HG02798 (cell line): ENCODE measurements at regions not wholly inside any gene's neighbourhood (a gene's known extent, or its start where the extent isn't known, plus 50 kb on each side); places are given as distances from the start of the nearest gene placed in this dataset.

Source experiments
- ATAC-seq: cut with Tn5 transposase; IDR thresholded peaks from one replicate; pipeline ENCODE4 v1.9.1; 2021; ENCODE audit warnings: mild to moderate bottlenecking; ENCODE audit not compliant: unreplicated experiment, poor library complexity

DNA sequence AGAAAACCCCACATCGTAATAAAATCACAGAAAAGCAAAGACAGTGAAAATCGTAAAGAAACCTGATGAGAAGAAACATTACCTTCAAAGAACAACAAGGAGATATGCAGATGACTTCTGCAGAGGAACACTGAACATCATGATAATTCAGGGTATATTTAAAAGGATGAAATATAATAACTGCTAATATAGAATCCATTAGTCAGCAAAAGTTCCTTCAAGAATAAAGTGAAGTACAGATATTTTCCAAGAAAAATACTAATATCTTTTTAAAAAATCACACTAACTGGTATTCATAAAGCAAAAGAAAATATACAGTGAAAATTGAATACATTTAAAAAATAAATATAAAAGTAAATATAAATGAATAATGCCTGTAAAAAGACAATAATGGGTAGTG, 176.3 kb upstream of the VEGFC start:
- ATAC-seq = no peak

DNA sequence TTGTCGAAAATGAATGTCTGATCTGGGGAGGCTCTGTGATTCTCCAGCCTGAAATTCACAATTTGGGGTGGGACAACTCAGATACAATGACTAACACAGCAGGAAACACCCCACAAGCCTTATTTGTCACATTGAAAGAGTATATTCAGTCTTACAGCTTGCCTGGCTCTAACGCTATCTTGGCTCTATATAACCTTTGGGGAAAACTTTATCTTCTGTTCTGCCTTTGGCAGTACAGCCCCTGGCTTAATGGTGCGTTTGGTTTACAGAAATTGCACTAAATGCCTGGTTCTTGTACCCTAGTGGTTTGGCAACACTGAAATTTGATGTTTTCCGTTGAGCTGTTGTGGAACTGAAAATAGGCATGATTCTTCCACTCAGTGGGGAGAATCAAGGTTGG, 178.1 kb upstream of the VEGFC start:
- no peak for ATAC-seq

DNA sequence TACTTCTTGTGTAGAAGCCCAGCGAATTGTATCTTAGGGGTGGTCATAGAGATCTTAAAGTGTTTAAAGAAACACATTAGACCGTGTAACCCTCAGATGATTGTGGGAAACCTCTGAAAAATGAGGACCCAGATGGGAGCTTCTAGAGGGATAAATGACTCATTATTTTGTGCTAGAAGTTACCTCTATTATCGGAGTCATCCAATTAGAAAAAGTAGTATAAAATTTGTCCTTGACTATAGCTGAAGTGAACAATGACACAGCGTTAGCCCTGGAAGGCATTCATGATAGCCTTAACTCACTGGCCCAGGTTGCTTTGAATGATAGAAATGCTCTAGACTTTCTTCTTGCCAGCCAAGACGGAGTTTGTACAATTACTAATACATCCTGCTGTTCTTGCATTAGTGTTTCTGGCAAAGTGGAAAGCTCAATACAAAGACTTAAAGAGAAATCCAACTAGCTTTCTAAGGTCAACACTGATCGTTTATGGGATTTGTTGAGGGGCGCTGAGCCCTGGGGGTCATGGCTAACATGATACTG, 178.9 kb upstream of the VEGFC start:
- ATAC-seq = no peak

DNA sequence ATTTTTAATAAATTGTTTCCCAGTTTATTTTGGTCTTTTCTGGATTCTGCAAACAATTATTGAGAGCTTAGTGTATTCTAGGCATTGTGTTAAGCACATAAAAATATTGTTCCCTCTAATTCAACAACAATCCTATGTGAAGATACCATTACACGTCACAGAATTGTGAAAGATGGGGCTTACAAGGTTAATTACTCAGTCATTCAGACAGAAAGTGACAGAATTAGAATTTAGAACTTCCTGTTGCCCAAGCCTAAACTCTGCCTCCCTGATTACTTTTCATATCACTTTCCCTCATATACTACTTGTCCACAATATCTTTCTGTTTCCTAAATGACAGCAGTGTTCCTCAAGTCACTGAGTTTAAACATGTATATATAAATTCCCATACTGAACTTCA, 186.7 kb upstream of the VEGFC start:
- ATAC-seq = no peak

DNA sequence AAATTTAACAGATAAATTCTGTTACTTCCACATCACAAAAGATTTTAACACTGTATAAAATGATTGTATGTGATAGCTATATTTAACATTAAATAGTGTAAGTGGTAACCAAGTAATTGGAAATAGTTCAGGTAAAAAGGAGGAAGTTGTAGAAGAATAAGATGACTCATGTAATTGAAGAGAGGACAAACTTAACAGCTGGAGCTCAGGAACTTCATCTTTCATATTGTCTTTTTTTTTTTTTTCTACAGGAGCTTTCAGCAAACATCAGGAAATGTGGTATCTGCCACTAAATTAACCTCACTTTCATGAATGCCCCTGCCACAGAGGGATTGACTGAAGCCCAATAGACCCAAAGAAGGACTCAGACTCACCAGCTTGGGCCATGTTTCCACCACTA, 188.4 kb upstream of the VEGFC start:
- no peak for ATAC-seq

DNA sequence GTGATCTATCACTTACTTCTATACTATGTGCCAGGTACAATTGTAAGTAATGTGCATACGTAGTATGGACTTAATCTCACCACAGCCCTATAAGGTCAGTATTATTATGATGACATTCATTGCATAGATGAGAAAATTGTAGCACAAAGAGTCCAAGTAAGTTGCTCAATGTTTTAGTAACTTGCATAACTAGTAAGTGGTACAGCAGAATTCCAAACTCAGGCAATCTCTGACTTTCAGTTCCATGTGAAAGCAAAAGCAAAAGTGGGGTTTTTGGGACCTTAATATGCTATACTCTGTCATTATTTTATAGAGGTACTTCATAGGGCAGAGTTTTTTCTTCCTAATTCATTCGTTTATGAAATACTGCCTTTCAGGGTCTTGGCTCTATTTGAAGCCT, 188.8 kb upstream of the VEGFC start:
- no peak for ATAC-seq

DNA sequence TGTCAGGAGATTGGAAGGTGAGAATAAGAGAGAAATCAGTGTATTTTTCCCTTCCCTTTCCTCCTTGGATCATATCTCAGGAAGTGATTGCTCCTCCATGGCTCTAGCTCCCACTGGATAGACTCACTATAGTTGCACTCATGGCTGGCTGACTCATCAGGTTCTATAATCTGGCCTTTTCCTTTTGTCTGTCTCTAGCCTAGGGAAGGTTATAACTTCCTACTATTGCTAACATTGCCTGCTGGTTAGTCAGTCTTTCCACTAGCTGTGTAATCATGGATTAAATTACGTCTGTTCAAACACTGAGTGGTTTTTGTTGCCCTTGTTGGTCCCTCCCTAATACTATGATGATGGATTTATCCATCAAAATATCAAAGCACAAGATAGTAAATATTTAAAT, 195.5 kb upstream of the VEGFC start:
- no peak for ATAC-seq

DNA sequence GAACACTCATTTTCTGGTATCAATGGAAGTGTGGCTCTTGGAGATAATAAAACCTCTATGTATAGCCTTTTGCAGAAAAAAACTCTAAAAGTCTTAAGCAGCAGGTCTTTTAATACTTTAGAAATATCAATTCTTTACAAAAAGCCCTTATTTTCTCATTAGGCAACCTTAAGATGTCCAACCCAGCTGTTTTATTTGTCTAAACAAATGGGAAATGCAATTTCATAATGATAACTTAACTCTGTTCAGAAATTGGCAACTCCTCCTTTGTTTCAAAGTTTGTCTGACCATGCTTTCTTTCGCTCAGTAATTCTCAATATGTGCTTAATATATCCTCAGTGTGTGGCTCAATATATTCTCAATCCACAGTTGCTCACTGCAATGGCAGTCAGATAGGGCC, 196.5 kb upstream of the VEGFC start:
- no peak for ATAC-seq

DNA sequence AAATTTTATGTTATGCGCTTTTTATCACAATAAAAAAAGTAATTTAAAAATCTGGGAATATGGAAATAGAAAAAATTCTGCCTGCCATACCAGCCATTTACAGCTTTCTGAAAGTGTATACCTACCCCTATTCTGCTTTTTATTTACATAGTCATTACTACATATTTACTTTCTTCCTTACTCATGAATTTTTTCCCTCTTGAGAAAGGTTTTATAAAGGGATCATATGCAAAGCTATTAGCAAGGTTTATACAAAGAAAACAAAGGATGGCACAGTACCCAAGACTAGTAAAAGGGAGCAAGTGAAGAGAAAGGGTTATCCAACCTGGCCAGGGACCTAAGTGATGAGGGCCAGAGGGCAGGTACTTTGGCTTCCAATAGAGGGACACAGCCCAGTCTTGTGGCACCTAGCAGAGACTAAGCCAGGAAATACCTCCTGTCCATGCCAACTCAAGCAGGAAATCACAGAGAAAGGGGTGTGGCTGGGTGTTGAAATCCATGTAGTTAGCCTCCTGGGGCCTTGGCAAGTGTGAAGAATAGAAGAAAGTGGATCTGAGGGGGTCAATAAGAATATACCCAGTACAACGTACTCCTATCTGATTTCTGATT, 207.3 kb upstream of the VEGFC start:
- no peak for ATAC-seq

DNA sequence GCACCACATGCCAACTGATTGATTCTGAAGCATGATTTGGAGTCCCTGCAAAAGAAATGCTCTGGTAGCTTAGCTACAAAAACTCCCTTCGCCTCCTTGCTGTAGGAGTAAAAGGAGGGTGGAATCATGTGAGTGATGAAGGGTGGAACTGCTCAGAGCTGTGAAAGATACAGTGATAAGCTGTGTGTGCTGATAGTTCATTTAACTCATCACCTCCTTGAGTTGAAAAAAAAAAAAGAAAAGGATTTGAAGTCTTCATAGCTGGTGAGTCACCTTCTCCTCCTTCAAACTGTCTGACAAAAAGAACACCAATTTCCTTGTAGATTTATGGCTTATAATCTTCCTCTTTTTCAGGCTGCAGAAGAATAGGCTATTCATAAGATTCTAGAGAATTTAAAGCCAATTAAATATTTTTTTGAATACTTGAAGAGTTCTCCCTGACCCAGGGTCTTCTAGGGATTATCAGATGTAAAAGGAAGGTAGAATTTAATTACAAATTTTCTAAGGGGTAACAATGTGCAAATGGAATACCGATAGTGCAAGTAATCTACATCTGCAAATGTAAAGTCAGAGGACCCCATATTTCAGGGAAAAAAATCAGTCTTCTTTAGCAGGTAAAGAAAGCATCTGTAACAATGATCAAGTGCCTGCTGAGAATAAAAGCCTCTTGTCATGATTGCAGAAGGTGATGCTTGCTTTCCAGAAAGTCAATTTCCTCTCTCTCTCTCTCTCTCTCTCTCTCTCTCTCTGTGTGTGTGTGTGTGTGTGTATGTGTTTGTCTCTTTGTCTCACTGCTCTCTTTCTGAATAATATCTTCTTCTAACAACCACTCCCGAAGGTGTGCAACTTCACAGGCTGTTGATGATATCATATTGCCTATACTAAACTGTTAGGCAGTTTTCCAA, 208.8 kb upstream of the VEGFC start:
- no peak for ATAC-seq

DNA sequence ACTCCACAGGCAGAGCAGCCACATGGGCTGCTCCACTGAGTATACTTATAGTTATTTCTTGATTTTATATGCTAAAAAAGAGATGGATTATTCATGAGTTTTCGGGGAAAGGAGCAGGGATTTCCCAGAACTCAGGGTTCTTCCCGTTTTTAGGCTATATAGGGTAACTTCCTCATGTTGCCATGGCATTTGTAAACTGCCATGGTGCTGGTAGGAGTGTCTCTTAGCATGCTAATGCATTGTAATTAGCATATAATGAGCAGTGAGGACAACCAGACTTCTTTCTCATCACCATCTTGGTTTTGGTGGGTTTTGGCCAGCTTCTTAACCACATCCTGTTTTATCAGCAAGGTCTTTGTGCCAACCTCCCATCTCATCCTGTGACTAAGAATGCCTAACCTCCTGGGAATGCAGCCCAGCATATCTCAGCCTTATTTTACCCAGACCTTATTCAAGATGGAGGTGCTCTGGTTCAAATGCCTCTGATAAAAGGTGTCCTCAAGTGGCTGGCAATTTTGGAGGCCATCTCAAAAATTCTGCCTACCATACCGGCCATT, 213.0 kb upstream of the VEGFC start:
- ATAC-seq = no peak

DNA sequence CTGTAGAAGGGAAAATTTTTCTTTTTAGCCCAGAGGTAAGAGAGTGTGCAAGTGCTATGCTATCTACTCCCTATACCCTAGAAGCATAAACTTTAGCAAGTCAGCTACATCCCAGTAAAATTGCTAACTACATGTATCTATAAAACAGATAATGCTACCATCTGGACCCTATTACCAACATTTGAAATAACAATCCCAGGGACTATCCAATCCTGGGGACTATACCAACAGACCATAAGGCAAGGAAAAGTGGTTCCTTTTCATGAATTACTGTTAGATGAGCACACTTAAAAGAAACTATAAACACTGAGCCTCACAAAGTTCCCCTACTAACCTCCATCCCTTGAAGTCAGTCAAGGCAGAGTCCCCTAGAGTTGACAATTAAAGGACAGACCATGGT, 213.6 kb upstream of the VEGFC start:
- ATAC-seq = no peak

DNA sequence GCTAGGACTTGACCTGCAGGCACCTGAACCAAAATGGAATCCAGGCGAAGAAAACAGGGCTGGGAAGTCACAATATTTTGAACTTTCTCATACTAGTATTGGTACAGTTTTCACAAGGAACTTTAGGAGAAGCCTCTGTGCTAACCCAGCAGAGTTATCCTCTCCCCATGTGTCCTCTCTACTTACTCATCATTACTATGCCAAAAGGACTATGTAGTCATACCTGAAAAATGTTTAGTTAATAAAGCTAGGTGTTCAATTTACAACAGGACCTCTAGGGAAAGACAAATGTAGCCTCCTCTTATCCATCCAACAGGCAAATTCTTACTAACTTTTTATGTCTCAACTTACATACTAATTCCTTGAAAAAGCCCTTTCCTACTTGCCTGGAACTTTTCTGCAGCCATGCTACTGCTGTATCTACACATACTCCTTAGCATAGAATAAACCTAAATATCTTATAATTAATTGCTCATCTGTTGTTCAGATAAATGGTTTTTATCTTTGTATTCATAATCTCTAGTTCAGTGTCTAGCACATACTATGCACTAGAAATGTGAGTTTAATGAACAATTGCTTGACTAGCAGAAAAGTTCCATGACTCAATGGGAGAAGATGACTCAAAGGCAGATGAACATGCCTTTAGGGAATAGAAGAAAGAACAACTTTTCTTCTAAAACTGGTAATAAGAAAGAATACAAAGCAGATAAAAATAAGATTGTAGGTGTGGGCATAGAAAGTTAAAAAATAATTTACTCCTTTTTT, 215.5 kb upstream of the VEGFC start:
- ATAC-seq = no peak

DNA sequence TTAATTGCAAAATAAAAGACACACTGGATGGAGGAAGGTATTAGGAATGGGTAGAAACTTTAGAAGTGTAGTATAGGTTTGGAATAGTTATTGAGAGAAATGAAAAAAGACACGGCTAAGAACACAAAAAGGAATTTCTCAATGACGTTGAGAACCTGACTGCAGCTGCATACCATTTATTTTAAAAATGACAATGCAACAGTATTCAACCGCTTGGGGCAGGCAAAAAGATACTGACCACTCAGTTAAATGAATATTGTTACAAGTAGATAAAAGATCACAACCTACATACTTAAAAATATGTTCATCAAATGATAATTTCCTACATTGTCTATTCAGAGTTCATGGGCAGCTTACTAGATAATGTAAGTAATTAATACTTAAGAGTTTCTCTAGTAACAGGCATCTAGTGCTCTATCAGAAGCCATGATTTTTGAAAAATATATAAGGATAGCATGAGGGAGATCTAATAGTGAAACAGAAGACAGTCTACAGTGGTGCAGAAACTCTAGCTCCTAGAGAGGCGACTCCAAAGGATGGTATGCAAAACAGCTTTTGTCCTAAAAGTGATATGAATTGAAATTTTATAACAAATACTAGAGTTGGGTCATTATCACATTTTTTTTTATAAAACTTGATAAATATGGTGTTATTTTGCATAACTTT, 216.2 kb upstream of the VEGFC start:
- ATAC-seq = no peak

DNA sequence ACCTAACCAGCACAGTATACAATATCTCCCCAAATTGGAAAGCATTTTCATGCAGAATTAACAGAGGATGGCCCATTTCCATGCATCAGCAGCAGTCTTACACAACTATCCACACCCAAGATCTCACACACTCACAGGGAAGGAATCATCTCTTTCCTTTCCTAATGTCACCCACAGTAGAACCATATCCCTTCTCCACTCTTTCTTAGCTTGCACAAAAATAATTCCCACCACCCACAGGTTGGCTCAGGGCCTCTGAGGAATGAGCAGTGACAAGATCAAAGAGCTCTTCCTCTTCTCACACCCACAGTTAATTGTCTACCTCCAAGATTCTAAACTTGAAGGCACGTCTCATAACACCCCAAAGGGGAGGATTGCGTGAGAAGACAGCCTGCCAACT, 217.7 kb upstream of the VEGFC start:
- no peak for ATAC-seq

DNA sequence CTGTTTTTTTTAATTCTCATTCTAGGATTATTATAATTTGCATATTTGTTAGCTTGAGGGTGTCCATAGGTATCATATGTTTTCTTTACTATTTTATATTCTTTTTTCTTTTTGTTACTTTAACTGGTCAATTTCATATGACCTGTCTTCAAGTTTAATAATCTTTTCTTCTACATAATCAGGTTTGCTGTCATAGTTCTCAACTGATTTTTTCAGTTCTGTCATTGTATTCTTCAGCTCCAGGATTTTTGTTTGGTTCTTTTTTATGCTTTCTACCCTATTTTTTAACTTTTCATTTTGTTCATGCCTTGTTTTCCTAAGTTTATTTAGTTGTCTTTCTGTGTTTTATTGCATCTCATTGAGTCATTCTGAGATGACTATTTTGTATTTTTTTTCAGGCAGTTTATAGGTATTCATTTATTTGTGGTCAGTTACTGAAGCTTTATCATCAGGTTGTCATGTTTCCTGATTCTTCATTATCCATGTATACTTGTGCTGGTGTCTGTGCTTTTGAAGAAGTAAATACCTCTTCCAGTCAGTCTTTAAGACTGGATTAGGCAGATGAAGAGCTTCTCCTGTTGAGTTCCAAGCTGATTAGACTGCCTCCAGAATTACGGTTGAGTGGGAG, 220.3 kb upstream of the VEGFC start:
- ATAC-seq = no peak

DNA sequence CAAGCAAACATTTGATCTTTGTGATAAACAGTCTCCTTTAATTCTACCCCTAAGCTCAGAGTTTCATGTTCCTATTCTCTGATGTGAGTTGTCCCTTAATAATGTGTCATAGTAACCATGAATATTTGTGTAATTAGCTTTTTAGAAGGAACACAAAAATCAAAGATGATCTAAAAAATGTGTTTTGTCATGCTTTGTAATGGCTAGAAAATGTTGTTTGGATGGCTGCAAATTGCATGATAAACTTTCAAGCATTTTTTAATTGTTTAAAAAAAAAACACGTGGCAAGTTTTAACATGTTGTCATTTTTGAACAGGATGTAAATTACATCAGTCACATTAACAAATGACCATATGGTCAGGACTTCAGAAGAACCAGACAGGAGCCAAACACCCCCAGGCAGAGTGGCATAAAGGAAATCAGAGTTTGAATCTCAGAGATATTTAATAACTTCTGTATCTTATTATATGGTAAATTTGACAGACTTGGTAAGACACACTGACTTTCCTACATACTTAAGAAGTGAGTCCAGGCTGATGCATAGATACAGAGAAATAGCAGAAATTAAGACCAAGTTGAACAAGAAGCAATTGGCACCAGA, 223.9 kb upstream of the VEGFC start:
- no peak for ATAC-seq

DNA sequence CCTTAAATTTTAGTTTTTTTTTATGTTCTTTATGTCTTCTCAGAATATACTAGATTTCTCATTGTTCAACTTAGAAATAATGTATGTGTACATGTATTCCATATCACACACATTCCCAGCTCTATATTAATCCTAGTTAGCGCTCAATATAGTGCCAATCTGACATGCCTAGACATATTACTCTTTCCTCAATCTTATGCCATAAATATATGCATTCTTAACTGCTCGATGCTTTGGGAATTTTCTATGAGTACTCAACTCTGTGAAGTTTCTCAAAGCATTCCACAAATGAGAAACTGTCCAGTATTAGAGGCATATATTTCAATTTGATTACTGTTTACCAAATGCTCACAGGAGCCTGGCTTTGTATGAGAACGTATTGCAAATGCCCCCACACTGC, 231.2 kb upstream of the VEGFC start:
- ATAC-seq = no peak

DNA sequence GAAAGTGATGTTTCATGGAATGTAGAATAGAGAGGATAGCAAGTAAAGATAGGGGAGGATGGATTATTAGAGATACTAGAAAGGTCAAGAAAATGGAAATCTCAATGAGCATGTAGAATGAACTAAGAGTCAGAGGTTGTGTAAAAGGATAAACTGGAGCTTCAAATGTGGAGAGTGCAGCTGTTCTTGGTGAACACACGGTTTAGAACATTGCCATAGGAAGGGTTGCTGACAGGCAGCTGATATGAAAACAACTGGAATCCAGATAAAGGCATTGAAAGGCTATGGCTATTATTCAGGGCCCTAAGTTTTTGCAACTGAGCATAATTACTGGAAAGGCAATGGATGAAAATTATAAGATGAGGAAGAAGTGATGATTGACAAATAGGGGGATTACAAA, 239.6 kb upstream of the VEGFC start:
- ATAC-seq = no peak
